ENCODE measurements at regions not wholly inside any gene's neighbourhood (a gene's known extent, or its start where the extent isn't known, plus 50 kb on each side); places are given as distances from the start of the nearest gene placed in this dataset.

- H4K20me1 ChIP-seq (ENCODE audit: insufficient read depth, low read length) = no peaks in the 10 kb centered on the region
- no peaks in the 10 kb centered on the region for H3K9me3 ChIP-seq (ENCODE audit: low read length)
- BruUV-seq (replicated peaks) = no TSS peak
- H3K27me3 ChIP-seq (ENCODE audit: control insufficient read depth in 1 of 2, insufficient read depth in 2 of 2, low read length in 2 of 2) = 0 out of 5 replicates have a peak, but pooled peaks cover 0 to 4% of the 10 kb centered on the region in 2 experiments
- H3K27ac ChIP-seq (ENCODE audit: extremely low read length, insufficient read depth, low read length) = no peak overlapping the region
- DNase-seq (ENCODE audit: low spot score) (no peak), ATAC-seq (no peak), FAIRE-seq (no peak)
- H3K4me3 ChIP-seq (replicated peaks in 1 of 3; ENCODE audit: insufficient read depth in 1 of 3, low read depth in 2 of 3, low read length in 3 of 3) = no peak overlapping the region
- WGBS (ENCODE audit: low lambda C conversion rate) = 53% methylated on average over 2 of the region's 2 CpGs
- intact Hi-C loops (cut with micrococcal nuclease; ENCODE audit: unreplicated experiment) (no loop called here), in situ Hi-C loops (cut with HindIII; ENCODE audit: extremely low pct_ligation_motif_present, low pct_unique_long_range_greater_than_20kb) (no loop called here)
- no peak overlapping the region for H2AFZ ChIP-seq (ENCODE audit: low read length)
- H3K4me1 ChIP-seq (ENCODE audit: insufficient read depth, low read length) = no peaks in the 10 kb centered on the region
- no peaks in the 10 kb centered on the region for H3K79me2 ChIP-seq (ENCODE audit: insufficient read depth, low read length)
- ChIA-PET POLR2A (no interaction called here), CTCF (ENCODE audit: low intra/inter-chr PET ratio, low total read pairs) (no interaction called here)
- H3K9ac ChIP-seq (ENCODE audit: insufficient read depth, low read depth, low read length) = no peak overlapping the region
- no peak overlapping the region for H3K4me2 ChIP-seq (ENCODE audit: low read depth, low read length)
- TF ChIP-seq ZBTB7A (CRISPR knock-in tag; IDR thresholded peaks at IDR 0.05) = no peak
- TF ChIP-seq ZNF251 (CRISPR knock-in tag; IDR thresholded peaks at IDR 0.05) = no peak
- TF ChIP-seq ZNF160 (CRISPR knock-in tag; IDR thresholded peaks at IDR 0.05) = no peak
- TF ChIP-seq CHD2 (IDR thresholded peaks at IDR 0.05; ENCODE audit: low read depth, low read length) = no peak
- no peak for TF ChIP-seq RFXAP (CRISPR knock-in tag; IDR thresholded peaks at IDR 0.05; ENCODE audit: borderline replicate concordance)
- TF ChIP-seq SRSF9 (IDR thresholded peaks at IDR 0.05; ENCODE audit: borderline replicate concordance, insufficient read depth, low read depth, low read length, poor library complexity, severe bottlenecking) = no peak
- no peak for TF ChIP-seq ZBTB20 (CRISPR knock-in tag; IDR thresholded peaks at IDR 0.05; ENCODE audit: borderline replicate concordance, low read depth)
- TF ChIP-seq HNRNPUL1 (IDR thresholded peaks at IDR 0.05; ENCODE audit: low read depth, low read length) = no peak
- no peak for TF ChIP-seq ZKSCAN5 (CRISPR knock-in tag; IDR thresholded peaks at IDR 0.05)
- TF ChIP-seq ZGPAT (CRISPR knock-in tag; IDR thresholded peaks at IDR 0.05) = no peak
- TF ChIP-seq HCFC1 (IDR thresholded peaks at IDR 0.05; ENCODE audit: low read depth, low read length) = no peak
- TF ChIP-seq RBFOX2 (IDR thresholded peaks at IDR 0.05; ENCODE audit: low read depth, low read length) = no peak
- no peak for TF ChIP-seq YEATS2 (CRISPR knock-in tag; IDR thresholded peaks at IDR 0.05; ENCODE audit: borderline replicate concordance)
- TF ChIP-seq RFXANK (CRISPR knock-in tag; IDR thresholded peaks at IDR 0.05) = no peak
- TF ChIP-seq ERF (CRISPR knock-in tag; IDR thresholded peaks at IDR 0.05) = no peak
- TF ChIP-seq DMTF1 (CRISPR knock-in tag; IDR thresholded peaks at IDR 0.05) = no peak
- H3K36me3 ChIP-seq (replicated peaks in 1 of 2; ENCODE audit: control insufficient read depth in 1 of 2, insufficient read depth in 2 of 2, low read length in 2 of 2) = no peaks in the 10 kb centered on the region
Observed at GRCh38 chr13:31891472-31891871, 140.1 kb upstream of the FRY start.
